Mucosa of rectum (tissue), 2 donors: ENCODE measurements at regions not wholly inside any gene's neighbourhood (a gene's known extent, or its start where the extent isn't known, plus 50 kb on each side); places are given as distances from the start of the nearest gene placed in this dataset.

Experiments used
- H3K27ac ChIP-seq, 2 donors: one replicate each; pipeline ENCODE4 v1.7.0; 2013; ENCODE audit warnings: inconsistent platforms in 2 of 2, low read depth in 2 of 2, low read length in 2 of 2
- H3K27me3 ChIP-seq, 2 donors: one replicate each; pipeline ENCODE4 v1.7.0; 2013; ENCODE audit warnings: low read length in 2 of 2; ENCODE audit not compliant: control insufficient read depth in 2 of 2, insufficient read depth in 2 of 2
- H3K36me3 ChIP-seq, 2 donors: one replicate each; pipeline ENCODE4 v1.7.0; 2013; ENCODE audit warnings: low read length in 2 of 2; ENCODE audit not compliant: control insufficient read depth in 2 of 2, insufficient read depth in 2 of 2
- H3K4me1 ChIP-seq, 2 donors: one replicate each; pipeline ENCODE4 v1.7.0; 2013; ENCODE audit warnings: low read length in 2 of 2, mild to moderate bottlenecking in 1 of 2; ENCODE audit not compliant: control insufficient read depth in 2 of 2, insufficient read depth in 2 of 2
- H3K4me3 ChIP-seq, 2 donors: one replicate each; pipeline ENCODE4 v1.7.0; 2013; ENCODE audit warnings: low read length in 2 of 2
- H3K9ac ChIP-seq, 2 donors: one replicate each; pipeline ENCODE4 v1.7.0; 2013; ENCODE audit warnings: low read length in 2 of 2, low read depth in 1 of 2, mild to moderate bottlenecking in 1 of 2
- H3K9me3 ChIP-seq, 2 donors: one replicate each; pipeline ENCODE4 v1.7.0; 2013; ENCODE audit warnings: low read length in 2 of 2; ENCODE audit not compliant: control insufficient read depth in 2 of 2
- donor health status: healthy.
- donor health status: Normal muscosa, but diverticular disease.

DNA sequence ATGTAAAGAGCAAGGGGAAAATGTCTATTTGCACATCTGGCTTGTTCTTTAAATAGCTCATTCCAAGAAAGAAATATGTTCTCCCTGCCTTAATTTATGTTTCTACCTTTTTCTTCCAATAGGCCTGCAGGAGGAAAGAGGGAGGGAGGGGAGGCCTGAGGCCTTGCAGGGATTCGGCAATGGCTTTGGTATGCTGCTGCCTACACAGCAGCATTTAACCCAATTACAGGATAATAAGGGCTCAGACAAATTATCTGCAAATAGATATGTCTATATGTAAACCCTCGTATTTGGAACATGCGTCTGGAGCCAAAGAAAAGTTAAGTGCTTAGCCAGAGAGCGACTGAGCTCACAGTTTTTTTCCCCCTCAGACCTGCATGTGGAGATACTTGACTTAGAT lies 277.2 kb downstream of the CDC5L start:
- Histone ChIP-seq H3K9me3 (no peaks in the 10 kb centered on the region), H3K4me3 (no peak overlapping the region), H3K27me3 (no peaks in the 10 kb centered on the region), H3K9ac (peak overlapping the region in 1 of 2 donors; percentile 17), H3K4me1 (peaks cover 2 to 5% of the 10 kb centered on the region in 2 donors), H3K27ac (no peak overlapping the region), H3K36me3 (no peaks in the 10 kb centered on the region)

DNA sequence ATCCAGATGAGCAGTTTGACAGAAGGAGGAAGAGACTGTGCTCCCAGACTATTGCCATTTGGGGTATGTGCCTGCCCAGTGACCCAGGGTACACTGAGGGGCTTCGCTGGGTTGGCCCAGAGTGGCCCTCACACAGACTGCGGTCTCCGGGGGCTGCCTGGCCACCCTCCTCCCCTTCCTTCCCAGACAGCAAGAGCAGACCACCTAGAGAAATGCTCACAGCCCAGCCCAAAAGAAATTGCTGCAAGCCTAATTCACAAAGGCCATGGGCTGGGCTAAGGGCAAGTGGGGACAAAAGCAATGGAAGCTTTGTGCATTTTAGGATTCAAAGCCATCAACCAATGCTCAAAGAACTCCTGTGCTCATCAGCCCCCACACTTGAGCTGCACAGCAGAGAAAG lies 277.6 kb downstream of the CDC5L start:
- Histone ChIP-seq H3K9me3 (no peaks in the 10 kb centered on the region), H3K27me3 (no peaks in the 10 kb centered on the region), H3K4me3 (no peak overlapping the region), H3K36me3 (no peaks in the 10 kb centered on the region), H3K9ac (peak overlapping the region in 1 of 2 donors; percentile 17), H3K4me1 (peaks cover 2 to 5% of the 10 kb centered on the region in 2 donors), H3K27ac (no peak overlapping the region)

DNA sequence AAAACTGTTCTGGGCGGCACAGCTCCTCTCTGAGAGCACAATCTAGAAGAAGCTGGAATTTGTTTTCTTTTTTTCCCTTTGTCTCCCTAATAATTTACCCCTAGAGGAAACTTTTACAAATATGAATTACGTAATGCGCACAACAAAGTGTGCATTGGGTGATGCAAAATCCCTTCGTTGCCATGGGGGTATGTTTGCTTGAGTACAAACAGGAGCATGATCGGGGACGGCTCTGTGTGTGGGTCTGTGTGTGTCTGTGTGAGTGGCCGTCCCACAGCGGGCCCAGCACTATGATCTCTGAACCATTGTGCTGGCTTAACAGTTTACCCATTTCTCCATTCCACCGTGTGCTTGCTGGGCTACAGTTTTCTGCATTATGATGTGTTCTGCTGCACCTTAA lies 278.2 kb downstream of the CDC5L start:
- Histone ChIP-seq H3K27me3 (no peaks in the 10 kb centered on the region), H3K4me1 (peaks cover 2 to 5% of the 10 kb centered on the region in 2 donors), H3K27ac (no peak overlapping the region), H3K9ac (no peak overlapping the region), H3K9me3 (no peaks in the 10 kb centered on the region), H3K36me3 (no peaks in the 10 kb centered on the region), H3K4me3 (no peak overlapping the region)

DNA sequence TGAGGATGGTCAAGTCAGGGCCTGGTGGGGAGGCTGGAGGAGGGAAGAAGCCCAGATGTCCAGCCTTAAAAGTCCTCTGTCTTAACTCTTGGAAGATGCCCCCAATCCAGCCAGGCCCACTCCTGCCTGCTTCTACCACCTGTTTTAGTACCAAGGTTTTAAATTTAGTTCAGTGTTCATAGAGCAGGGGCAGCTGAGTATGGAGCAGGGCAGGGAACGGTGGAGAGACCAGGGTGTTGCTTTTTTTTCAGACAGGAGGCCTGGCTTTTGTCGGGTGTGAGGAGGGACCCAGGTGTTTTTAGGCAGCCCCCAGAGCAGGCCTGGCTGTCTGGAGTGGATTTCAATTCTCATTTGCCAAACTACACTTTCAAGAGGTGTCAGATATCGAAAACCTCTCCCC lies 278.8 kb downstream of the CDC5L start:
- no peaks in the 10 kb centered on the region for H3K9me3 ChIP-seq
- H3K4me1 ChIP-seq: peaks cover 1 to 2% of the 10 kb centered on the region in 2 donors
- H3K27me3 ChIP-seq: no peaks in the 10 kb centered on the region
- H3K27ac ChIP-seq: no peak overlapping the region
- no peak overlapping the region for H3K9ac ChIP-seq
- H3K36me3 ChIP-seq: no peaks in the 10 kb centered on the region
- H3K4me3 ChIP-seq: no peak overlapping the region

DNA sequence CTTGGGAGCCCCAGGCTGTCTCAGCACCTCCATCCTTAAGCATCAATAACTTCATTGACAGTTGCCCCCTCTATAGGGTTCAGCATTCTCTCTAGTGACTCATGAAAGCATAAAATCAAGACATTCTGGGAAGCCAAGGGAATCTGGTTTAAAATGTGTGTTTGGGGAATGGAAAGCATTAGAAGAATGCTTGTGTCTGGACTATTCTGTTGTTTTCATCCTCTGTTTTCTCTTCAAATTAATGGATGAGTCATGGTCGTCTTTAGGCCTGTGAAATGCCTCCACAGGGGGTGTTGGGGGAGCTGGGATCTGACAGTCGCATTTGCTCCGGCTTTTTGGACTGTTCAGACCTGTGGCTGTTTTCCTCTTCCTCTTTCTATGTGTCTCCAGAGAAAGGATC lies 279.7 kb downstream of the CDC5L start:
- Histone ChIP-seq H3K4me1 (peaks cover 0 to 2% of the 10 kb centered on the region in 2 donors), H3K9me3 (no peaks in the 10 kb centered on the region), H3K27me3 (no peaks in the 10 kb centered on the region), H3K9ac (no peak overlapping the region), H3K4me3 (no peak overlapping the region), H3K27ac (no peak overlapping the region), H3K36me3 (no peaks in the 10 kb centered on the region)

DNA sequence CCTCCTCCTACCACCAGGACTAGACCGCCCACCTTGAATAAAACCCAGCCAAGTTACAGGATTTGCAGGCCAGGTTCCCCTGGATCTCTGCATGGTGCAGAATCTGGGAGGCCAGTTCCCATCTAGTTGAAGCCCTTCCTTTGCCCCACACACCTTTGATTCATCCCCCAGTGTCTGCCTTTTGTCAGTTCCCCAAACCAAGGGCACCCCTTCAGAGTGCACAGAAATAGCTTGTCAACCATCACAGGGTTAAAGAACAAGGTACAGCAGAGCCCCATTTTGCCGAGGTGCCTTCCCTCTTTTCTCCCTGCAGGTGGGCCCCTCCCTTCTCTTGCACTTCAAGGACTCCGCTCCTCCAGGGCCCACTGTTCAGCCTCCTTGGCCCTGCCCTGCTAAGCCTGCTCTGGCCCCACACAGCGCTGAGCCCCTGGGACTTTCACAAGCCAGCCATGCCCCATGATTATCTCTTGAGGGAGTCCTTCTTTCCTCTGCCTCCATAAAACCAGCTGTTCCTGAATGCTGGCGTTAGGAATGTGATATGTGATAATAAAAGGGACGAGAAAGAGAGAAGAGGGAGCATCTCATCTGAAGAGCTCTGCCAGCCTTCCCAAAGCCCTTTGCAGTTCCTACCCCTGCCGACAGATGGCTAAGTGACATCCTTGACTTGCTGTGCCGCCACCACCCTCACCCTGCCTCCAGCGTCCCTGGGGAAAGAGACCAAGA lies 280.3 kb downstream of the CDC5L start:
- no peaks in the 10 kb centered on the region for H3K27me3 ChIP-seq
- H3K9me3 ChIP-seq: no peaks in the 10 kb centered on the region
- H3K27ac ChIP-seq: no peak overlapping the region
- H3K9ac ChIP-seq: no peak overlapping the region
- no peaks in the 10 kb centered on the region for H3K36me3 ChIP-seq
- peaks cover 0 to 2% of the 10 kb centered on the region in 2 donors for H3K4me1 ChIP-seq
- no peak overlapping the region for H3K4me3 ChIP-seq

DNA sequence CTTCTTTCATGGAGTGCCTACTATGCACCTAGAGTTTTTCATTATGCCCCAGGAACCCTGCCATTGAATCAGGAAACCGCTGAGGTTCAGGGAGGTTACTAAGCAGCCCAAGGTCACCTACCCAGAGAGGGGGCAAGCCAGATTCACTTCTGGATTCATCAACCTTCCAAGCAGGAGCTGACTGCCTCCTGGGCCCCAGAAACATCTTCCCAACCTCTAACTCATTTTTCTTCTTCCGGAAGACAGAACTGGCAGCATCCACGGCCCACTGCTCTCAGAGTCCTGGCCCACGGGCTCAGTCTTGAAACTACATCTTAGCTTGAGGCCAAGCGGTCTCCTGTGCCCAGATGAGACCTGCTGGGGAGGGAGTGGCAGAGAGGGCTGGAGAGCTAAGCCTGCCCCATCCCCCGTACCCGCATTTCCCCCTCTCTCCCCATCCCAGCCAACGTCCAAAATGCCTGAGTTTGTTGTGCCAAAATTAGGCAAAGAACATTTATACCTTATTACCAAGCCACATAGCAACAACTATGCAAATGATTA lies 281.0 kb downstream of the CDC5L start:
- no peaks in the 10 kb centered on the region for H3K9me3 ChIP-seq
- H3K9ac ChIP-seq: no peak overlapping the region
- H3K4me1 ChIP-seq: no peaks in the 10 kb centered on the region
- H3K36me3 ChIP-seq: no peaks in the 10 kb centered on the region
- no peaks in the 10 kb centered on the region for H3K27me3 ChIP-seq
- H3K4me3 ChIP-seq: no peak overlapping the region
- H3K27ac ChIP-seq: no peak overlapping the region

DNA sequence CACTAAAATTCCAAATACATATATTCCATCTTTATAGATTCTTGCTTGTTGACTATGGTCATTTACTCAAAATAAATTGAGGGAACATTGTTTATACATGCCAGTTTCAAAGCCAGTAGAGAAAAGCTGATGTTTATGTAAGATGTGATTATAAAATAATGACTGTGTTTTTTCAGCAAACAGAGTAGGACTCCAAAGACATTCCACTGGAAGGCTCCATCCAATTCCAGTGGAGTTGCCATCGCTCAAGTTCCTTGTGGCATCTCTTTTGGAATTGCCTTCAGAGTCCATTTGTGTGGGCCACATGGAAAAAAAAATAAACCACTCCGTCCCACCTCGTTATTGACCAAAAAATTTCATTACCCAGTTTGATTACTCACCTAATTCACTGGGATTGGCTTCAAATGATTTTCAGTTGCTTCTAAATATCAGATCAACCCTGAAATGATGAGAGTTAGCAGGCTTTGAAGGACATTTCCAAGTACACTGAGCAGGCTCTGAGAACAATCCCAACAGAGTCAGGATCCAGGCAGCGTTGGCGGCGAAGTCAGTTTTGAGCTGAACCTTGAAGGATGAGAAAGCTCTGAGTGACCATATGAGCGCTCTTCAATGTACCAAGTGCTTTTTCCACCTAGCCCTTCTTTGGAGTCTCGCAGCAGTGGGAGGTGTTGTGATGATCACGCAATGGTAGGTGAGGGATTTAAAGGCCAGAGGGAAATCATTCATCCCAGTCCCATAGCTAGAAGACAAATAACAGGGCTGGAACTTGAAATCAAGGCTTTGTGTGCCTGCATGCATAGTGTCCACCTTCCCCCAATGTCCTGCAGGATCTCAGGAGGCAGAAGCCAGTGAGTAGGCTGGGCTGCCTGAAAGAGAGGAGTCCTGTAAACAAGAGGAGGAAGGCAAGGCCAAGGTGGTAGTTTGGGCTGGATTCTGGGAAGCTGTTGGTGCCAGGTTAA lies 281.7 kb downstream of the CDC5L start:
- no peak overlapping the region for H3K9ac ChIP-seq
- H3K4me1 ChIP-seq: no peaks in the 10 kb centered on the region
- H3K36me3 ChIP-seq: no peaks in the 10 kb centered on the region
- no peaks in the 10 kb centered on the region for H3K9me3 ChIP-seq
- no peak overlapping the region for H3K27ac ChIP-seq
- no peaks in the 10 kb centered on the region for H3K27me3 ChIP-seq
- no peak overlapping the region for H3K4me3 ChIP-seq

DNA sequence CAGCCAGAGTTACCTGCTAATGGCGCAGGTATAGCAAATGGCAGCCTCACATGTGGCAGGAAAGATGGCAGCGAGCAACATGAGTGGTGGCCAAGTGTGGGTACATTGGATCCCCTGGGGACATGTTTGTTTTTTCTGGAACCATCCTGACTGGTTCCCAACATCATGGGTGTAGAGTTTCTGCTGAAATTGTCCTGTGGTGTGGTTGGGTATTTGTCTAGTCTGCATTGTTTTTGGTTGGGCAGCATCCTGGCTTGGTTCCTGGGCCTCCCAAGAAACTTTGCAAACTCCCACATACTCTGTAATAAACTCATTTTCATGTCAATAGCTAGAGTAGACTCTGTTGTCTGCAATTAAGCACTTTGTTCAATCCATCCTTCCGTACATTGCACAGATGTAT lies 282.6 kb downstream of the CDC5L start:
- no peaks in the 10 kb centered on the region for H3K4me1 ChIP-seq
- H3K9ac ChIP-seq: no peak overlapping the region
- H3K4me3 ChIP-seq: no peak overlapping the region
- H3K9me3 ChIP-seq: no peaks in the 10 kb centered on the region
- no peaks in the 10 kb centered on the region for H3K27me3 ChIP-seq
- H3K27ac ChIP-seq: no peak overlapping the region
- no peaks in the 10 kb centered on the region for H3K36me3 ChIP-seq

DNA sequence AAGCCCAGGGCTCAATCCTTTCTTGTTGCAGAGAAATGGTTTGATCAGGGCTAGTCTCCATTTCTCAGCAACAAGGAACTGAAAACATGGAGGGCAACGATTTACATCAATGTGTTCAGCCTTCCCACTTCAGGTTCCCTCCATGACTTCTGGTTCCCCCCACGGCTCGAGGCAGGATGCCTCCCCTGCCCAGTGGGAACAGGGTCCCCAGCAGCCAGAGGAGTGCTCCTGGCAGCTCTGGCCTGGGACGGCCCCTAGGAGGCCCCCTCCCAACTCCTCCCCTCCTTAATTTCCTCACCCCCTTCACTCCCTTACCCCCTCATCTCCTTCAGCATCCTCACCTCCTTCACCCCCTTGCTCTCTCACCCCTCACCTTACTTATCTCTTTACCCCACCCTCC lies 283.8 kb downstream of the CDC5L start:
- no peak overlapping the region for H3K4me3 ChIP-seq
- H3K27me3 ChIP-seq: no peaks in the 10 kb centered on the region
- H3K9ac ChIP-seq: no peak overlapping the region
- no peak overlapping the region for H3K27ac ChIP-seq
- H3K36me3 ChIP-seq: no peaks in the 10 kb centered on the region
- no peaks in the 10 kb centered on the region for H3K4me1 ChIP-seq
- no peaks in the 10 kb centered on the region for H3K9me3 ChIP-seq
